Tibial nerve (tissue), 3 donors: ENCODE measurements at regions not wholly inside any gene's neighbourhood (a gene's known extent, or its start where the extent isn't known, plus 50 kb on each side); places are given as distances from the start of the nearest gene placed in this dataset.

Source experiments
- POLR2A ChIP-seq, 2 donors: fragments of 450-650 bp; IDR thresholded peaks; one replicate each; pipeline ENCODE4 v1.6.1; 2017; ENCODE audit warnings: antibody characterized with exemption in 2 of 2, mild to moderate bottlenecking in 2 of 2, moderate library complexity in 2 of 2
- TF ChIP-seq, protein P1 (sequence below), 5 experiments: fragments of 200-600 bp in 3 of 5; fragments of 450-650 bp in 2 of 5; sonication (generic) in 3 of 5; IDR thresholded peaks; one replicate each; pipeline ENCODE4 v1.5.1; 2016 to 2019; ENCODE audit warnings: antibody characterized with exemption in 5 of 5, mild to moderate bottlenecking in 3 of 5, moderate library complexity in 2 of 5

DNA sequence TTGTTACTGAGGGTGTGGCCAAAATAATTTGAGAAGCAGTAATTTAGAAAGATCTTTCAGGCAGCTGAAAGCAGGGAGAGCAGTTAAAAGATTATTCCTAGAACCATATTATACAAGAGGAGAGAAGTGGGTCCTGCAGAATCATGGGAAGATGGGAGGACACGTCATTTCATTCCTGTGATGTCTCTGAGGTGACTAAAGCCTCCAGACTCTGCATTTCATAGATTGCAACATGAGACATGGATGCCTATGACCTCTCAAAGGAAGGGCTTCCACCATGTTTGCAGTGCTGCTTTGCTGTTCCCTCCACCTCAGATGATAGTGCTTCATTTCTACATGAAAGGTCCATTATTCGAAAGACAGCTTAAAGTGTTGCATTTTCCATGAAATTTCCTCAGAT, 788.4 kb downstream of the TSN start:
- TF ChIP-seq, protein P1, sequence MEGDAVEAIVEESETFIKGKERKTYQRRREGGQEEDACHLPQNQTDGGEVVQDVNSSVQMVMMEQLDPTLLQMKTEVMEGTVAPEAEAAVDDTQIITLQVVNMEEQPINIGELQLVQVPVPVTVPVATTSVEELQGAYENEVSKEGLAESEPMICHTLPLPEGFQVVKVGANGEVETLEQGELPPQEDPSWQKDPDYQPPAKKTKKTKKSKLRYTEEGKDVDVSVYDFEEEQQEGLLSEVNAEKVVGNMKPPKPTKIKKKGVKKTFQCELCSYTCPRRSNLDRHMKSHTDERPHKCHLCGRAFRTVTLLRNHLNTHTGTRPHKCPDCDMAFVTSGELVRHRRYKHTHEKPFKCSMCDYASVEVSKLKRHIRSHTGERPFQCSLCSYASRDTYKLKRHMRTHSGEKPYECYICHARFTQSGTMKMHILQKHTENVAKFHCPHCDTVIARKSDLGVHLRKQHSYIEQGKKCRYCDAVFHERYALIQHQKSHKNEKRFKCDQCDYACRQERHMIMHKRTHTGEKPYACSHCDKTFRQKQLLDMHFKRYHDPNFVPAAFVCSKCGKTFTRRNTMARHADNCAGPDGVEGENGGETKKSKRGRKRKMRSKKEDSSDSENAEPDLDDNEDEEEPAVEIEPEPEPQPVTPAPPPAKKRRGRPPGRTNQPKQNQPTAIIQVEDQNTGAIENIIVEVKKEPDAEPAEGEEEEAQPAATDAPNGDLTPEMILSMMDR (IDR thresholded peaks at IDR 0.05) = no peak
- no peak for TF ChIP-seq POLR2A (IDR thresholded peaks at IDR 0.05)
